ENCODE measurements at regions not wholly inside any gene's neighbourhood (a gene's known extent, or its start where the extent isn't known, plus 50 kb on each side); places are given as distances from the start of the nearest gene placed in this dataset.
"Not testable (repeated sequence)": the region's sequence is repeated elsewhere in the genome, so short reads cannot be mapped to it uniquely, and the experiment has no call there.

DNA sequence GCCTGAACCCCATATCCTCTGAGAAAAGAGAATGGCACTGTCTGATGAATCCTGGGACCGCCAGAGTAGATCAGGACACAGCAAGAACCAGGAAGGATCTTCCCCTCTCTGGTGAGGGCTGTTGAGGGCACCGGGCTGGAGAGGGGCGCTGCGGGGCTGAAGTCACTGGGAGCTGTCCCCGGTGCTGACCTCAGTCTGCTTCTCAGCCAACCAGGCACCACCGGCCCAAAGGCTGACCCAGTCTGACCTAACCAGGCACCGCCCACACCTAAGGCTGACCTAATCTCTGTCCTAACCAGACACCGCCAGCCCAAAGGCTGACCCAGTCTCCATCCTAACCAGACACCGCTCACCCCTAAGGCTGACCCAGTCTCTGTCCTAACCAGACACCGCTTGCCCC is 82.8 kb downstream of the CPZ start:
- TF ChIP-seq, protein P1, sequence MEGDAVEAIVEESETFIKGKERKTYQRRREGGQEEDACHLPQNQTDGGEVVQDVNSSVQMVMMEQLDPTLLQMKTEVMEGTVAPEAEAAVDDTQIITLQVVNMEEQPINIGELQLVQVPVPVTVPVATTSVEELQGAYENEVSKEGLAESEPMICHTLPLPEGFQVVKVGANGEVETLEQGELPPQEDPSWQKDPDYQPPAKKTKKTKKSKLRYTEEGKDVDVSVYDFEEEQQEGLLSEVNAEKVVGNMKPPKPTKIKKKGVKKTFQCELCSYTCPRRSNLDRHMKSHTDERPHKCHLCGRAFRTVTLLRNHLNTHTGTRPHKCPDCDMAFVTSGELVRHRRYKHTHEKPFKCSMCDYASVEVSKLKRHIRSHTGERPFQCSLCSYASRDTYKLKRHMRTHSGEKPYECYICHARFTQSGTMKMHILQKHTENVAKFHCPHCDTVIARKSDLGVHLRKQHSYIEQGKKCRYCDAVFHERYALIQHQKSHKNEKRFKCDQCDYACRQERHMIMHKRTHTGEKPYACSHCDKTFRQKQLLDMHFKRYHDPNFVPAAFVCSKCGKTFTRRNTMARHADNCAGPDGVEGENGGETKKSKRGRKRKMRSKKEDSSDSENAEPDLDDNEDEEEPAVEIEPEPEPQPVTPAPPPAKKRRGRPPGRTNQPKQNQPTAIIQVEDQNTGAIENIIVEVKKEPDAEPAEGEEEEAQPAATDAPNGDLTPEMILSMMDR (conservative IDR thresholded peaks at IDR 0.05; ENCODE audit: low read length), result no peak
- DNase-seq (ENCODE audit: low read depth), result no peak
- H3K4me3 ChIP-seq (ENCODE audit: low read length), result no peak overlapping the region

DNA sequence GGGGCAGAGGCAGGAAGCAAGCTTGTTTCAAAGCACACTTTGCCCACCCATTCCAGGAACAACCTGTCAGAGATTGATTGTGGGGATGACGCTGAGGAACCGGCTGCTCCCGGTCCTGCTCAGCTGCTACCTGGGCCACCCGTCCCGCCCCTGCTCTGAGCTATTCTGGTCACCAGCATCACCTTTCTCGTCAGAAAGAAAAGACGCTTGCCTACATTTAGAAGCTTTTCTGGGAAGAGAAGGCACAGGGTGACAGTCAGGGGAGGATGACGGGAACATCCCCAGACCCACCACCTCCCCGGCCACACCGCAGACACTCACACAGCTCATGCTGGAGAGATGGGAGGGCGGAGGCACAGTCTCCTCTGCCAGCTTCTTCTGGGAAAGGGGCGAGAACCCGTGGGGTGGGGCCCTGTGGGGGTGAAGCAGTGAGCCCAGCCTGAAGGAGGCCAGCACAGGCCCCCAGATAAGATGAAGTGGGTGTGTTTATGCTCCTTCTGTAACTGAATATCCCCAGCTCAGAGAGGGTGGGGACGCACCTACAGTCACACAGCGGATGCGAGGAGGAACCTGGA is 81.8 kb downstream of the CPZ start:
- TF ChIP-seq, protein P1 (conservative IDR thresholded peaks at IDR 0.05; ENCODE audit: low read length), result no peak
- no peak for DNase-seq (ENCODE audit: low read depth)
- no peak overlapping the region for H3K4me3 ChIP-seq (ENCODE audit: low read length)

DNA sequence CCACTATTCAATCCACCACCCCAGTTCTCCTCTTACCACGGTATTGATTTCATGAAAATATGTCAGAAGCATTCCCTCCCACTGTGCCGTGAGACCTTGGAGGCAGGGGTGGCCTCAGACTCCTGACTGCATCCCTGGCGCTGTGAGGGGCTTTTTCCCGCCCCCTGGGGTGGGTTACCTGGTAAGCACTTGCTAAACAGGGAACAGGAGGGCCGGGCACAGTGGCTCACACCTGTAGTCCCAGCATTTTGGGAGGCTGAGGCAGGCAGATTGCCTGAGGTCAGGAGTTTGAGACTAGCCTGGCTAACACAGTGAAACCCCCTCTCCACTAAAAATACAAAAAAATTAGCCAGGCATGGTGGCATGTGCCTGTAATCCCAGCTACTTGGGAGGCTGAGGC is 80.5 kb downstream of the CPZ start:
- H3K4me3 ChIP-seq (ENCODE audit: low read length); DNase-seq (ENCODE audit: low read depth): not testable (repeated sequence)

DNA sequence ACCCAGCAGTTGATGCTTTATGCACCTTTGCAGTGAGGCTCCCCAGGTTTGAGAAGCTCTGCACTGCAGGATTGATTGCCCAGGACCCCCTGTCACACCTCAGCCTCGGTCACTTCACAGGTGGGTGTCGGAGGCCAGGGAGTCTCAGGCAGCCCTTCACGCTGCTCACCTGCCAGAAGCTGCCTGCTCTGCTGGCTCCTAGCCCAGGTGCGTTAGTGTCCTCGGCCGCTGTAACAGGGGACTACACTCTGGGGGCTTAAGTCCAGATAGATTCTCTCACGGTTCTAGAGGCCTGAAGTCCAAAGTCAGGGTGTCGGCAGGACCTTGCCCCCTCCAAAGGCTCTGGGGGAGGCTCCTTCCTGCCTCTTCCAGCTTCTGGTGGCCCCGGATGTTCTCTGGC is 79.9 kb downstream of the CPZ start:
- DNase-seq (ENCODE audit: low read depth), result no peak
- H3K4me3 ChIP-seq (ENCODE audit: low read length), result no peak overlapping the region
- TF ChIP-seq, protein P1 (conservative IDR thresholded peaks at IDR 0.05; ENCODE audit: low read length), result no peak

DNA sequence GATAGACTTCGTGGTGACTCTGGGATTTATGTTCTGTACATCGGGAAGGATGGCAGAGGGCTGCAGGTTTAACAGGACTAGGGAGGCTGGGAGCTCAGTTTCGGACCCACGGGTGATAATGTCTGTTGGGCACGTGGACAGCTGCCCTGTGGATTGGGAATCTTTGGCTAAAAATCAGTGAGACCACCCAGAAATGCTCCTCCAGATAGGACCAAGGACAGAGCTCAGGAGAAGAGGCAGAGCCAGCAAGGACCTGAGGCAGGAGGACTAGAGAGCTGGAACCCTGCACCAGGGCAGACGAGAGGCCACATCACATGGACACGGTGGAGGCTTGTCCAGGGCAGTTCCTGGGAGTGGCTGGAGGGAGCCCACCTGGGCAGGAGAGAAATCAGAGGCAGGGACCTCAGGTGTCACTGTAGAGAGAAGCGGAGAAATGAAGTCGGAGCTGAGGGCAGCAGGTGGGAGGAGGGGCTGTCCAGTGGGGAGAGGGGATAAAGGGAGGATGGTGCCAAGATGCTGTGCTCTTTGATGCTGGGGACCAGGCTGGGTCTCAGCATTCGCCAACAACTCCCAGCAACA is 79.2 kb downstream of the CPZ start:
- no peak for DNase-seq (ENCODE audit: low read depth)
- TF ChIP-seq, protein P1 (conservative IDR thresholded peaks at IDR 0.05; ENCODE audit: low read length), result no peak

More for the DNA sequence above, 79.2 kb downstream of the CPZ start:
- no peak overlapping the region for H3K4me3 ChIP-seq (ENCODE audit: low read length)
